Fibroblast of the aortic adventitia (primary cell): ENCODE measurements at regions not wholly inside any gene's neighbourhood (a gene's known extent, or its start where the extent isn't known, plus 50 kb on each side); places are given as distances from the start of the nearest gene placed in this dataset.

Experiments
- DNase-seq: peaks from one replicate; pipeline ENCODE4 v3.0.0-alpha.2; 2010; ENCODE audit warnings: low read depth
- H3K4me3 ChIP-seq: 2 replicates; pipeline ENCODE4 v1.5.1; 2011; ENCODE audit warnings: low read depth, mild to moderate bottlenecking, control low read depth, low read length, moderate library complexity
- TF ChIP-seq, protein P1 (sequence below): IDR thresholded peaks from 2 replicates; pipeline ENCODE4 v1.5.1; 2011; ENCODE audit warnings: mild to moderate bottlenecking, low read length, control low read depth, inconsistent platforms; ENCODE audit not compliant: insufficient read depth

DNA sequence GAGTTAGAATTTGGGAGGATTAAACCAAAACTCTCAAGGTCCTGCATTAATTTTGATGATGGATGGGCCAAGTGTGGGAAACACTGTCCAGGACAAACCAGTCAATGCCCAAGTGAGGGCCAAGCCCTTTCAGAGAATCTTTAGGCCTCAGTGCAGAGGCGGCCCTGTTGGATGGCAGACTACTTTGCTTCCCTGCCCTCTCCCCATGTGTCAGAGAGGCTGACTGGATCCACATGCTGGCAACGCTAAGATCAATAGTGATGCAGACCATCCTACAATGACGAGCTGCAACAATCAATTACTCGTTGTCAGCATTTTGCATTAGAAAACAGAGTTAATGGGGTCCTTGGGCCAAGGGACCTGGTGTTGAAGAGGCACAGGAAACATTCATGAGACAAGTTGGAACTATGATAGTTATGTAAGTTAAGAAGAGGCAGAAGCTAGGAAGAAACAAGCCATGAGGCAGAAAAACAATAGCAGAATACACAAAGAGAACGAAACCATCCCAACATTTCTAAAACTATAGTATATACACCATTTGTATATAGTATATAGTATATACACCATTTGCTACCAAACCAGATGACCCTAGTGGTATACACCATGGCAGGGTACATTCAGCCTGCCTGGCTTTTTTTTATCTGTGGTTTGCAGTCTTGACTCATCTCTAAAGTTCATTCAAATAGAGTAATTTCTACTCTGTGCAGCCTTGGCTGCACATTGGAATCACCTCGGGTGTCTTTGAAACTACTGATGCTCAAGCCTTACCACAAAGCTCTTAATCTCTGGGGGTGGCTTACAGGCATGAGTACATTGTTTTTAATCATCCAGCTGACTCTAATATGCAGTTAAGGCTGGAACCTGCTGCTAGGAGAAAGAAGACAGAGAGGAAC, 147.7 kb upstream of the GYPA start:
- TF ChIP-seq, protein P1, sequence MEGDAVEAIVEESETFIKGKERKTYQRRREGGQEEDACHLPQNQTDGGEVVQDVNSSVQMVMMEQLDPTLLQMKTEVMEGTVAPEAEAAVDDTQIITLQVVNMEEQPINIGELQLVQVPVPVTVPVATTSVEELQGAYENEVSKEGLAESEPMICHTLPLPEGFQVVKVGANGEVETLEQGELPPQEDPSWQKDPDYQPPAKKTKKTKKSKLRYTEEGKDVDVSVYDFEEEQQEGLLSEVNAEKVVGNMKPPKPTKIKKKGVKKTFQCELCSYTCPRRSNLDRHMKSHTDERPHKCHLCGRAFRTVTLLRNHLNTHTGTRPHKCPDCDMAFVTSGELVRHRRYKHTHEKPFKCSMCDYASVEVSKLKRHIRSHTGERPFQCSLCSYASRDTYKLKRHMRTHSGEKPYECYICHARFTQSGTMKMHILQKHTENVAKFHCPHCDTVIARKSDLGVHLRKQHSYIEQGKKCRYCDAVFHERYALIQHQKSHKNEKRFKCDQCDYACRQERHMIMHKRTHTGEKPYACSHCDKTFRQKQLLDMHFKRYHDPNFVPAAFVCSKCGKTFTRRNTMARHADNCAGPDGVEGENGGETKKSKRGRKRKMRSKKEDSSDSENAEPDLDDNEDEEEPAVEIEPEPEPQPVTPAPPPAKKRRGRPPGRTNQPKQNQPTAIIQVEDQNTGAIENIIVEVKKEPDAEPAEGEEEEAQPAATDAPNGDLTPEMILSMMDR: no peak
- no peak overlapping the region for H3K4me3 ChIP-seq
- no peak for DNase-seq

GRCh38 chr4:144289667-144290428, 149.3 kb upstream of the GYPA start:
- DNase-seq: no peak
- H3K4me3 ChIP-seq: no peak overlapping the region
- TF ChIP-seq, protein P1: no peak

GRCh38 chr4:144291164-144291563, 150.6 kb upstream of the GYPA start:
- TF ChIP-seq, protein P1: no peak
- DNase-seq: no peak
- H3K4me3 ChIP-seq: no peak overlapping the region

DNA sequence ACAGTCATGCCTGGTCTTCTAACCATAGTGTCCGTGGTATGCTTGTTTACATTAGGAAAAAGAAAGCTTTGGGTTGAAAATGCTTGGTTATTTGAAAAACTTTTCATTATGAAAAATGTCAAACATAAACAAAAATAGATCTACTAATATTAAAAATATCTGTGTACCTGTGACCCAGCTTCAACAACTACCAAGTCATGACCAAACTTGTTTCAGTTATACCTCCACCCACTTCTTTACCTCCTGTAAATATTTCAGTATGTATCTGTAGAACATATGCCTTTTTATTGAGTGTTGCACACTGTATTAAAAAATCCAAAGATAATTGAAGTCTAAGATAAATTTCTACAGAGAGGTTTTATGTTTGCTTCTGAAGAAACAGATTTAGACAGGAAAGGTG, 153.7 kb upstream of the GYPA start:
- DNase-seq: no peak
- TF ChIP-seq, protein P1: no peak
- no peak overlapping the region for H3K4me3 ChIP-seq

GRCh38 chr4:144295286-144295995, 154.9 kb upstream of the GYPA start:
- TF ChIP-seq, protein P1: no peak
- no peak for DNase-seq
- H3K4me3 ChIP-seq: no peak overlapping the region

DNA sequence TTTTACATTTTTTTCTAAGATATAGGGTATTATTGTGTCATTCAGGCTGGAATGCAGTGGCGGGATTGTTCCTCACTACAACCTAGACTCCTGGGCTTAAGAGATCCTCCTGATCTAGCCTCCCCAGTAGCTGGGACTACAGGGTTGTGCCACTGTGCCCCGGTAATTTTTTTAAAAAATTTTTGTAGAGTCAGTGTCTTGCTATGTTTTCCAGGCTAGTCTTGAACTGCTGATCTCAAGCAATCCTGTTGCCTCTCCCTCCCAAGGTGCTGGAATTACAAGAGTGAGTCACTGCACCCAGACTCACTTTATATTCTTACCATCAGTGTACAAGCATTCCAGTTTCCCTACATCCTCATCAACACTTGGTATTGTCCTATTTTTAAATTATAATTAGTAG, 156.4 kb upstream of the GYPA start:
- DNase-seq: no peak
- TF ChIP-seq, protein P1: no peak
- no peak overlapping the region for H3K4me3 ChIP-seq
